C1 segment of cervical spinal cord (tissue), 14 donors: ENCODE measurements at regions not wholly inside any gene's neighbourhood (a gene's known extent, or its start where the extent isn't known, plus 50 kb on each side); places are given as distances from the start of the nearest gene placed in this dataset.

Experiments
- DNase-seq, 14 donors: peaks; one replicate each; lab custom pipeline; 2025; lab: John Stamatoyannopoulos, UW

DNA sequence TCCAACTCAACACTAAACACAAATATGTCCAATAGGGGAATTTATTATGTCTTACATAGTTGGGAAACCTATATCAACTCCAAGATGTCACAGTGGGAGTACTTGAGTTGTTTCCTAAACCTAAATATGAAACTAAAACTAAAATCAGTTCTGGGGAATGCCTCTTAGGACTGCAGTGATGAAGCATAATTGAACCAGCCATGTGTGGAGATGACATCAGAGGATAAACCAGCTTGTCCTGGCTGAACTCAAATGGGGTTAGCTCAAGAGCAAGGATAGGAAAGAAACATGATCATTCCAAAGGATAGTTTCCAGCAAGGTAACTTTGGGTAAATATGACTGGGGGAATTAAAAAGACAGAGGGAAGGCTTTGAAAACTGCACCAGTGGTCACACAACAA, 88.9 kb upstream of the PLPPR1 start:
- no peak for DNase-seq

DNA sequence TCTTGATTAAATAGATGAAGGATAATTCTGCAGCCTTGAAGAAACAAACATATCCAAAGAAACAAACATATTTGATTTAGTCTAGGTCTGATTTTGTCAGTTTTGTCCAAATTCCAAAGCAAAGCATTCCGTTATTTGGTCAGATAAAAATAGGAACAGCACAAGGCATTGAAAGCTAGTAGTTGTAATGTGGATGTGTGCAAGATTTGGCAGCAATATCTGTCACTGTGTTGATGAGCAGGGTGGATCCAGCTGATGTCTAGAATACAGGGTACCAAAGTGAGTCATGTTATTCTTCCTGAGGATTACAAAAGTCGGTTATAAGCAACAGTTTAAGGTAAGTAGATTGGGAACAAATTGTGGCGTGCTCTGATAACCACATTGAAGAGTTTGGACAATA, 69.3 kb upstream of the PLPPR1 start:
- DNase-seq, result no peak
